Gastroesophageal sphincter (tissue), 4 donors: ENCODE measurements at regions not wholly inside any gene's neighbourhood (a gene's known extent, or its start where the extent isn't known, plus 50 kb on each side); places are given as distances from the start of the nearest gene placed in this dataset.

Experiments used
- ATAC-seq: fragments of 150-250 bp; one replicate; pipeline ENCODE4 v1.9.1; 2016; ENCODE audit warnings: mild to moderate bottlenecking, moderate library complexity
- H3K27ac ChIP-seq, 4 donors: fragments of 200-600 bp; sonication (generic) in 3 of 4; 1 replicate in 3 of 4; 2 replicates in 1 of 4; pipeline ENCODE4 v1.5.1; 2016 to 2019
- H3K27me3 ChIP-seq: fragments of 200-600 bp; sonication (generic); one replicate; pipeline ENCODE4 v1.5.1; 2019
- H3K36me3 ChIP-seq, 2 donors: fragments of 200-600 bp; sonication (generic); one replicate each; pipeline ENCODE4 v1.5.1; 2019; ENCODE audit warnings: control low read depth in 1 of 2
- H3K4me1 ChIP-seq, 3 donors: fragments of 200-600 bp; sonication (generic); 1 replicate in 2 of 3; 2 replicates in 1 of 3; pipeline ENCODE4 v1.5.1; 2016 to 2019; ENCODE audit warnings: control low read depth in 2 of 3
- H3K4me3 ChIP-seq, 2 donors: fragments of 200-600 bp; sonication (generic); one replicate each; pipeline ENCODE4 v1.5.1; 2019; ENCODE audit warnings: mild to moderate bottlenecking in 1 of 2, moderate library complexity in 1 of 2
- H3K9me3 ChIP-seq, 3 donors: fragments of 200-600 bp; sonication (generic); one replicate each; pipeline ENCODE4 v1.5.1; 2017 to 2019; ENCODE audit warnings: control low read depth in 2 of 3
- EP300 ChIP-seq: sonication (generic); formaldehyde crosslinking; IDR thresholded peaks from one replicate; pipeline ENCODE4 v1.6.1; 2017; ENCODE audit warnings: antibody characterized with exemption, mild to moderate bottlenecking
- POLR2A ChIP-seq, 2 donors: fragments of 450-650 bp; IDR thresholded peaks; one replicate each; pipeline ENCODE4 v1.6.1; 2017; ENCODE audit warnings: antibody characterized with exemption in 2 of 2, mild to moderate bottlenecking in 2 of 2, moderate library complexity in 1 of 2
- POLR2AphosphoS5 ChIP-seq: sonication (generic); formaldehyde crosslinking; IDR thresholded peaks from one replicate; pipeline ENCODE4 v1.6.1; 2017; ENCODE audit warnings: antibody characterized with exemption
- WGBS, 2 donors: methylation state at CpG; one replicate each; pipeline ENCODE4 v1.1.5; 2018; ENCODE audit warnings: low coverage in 1 of 2; 5-methylcytosine and 5-hydroxymethylcytosine counted together
- small RNA-seq, 4 donors: library from RNA; depleted of rRNA; stranded (forward); fragments of <200 nt; gene quantifications; one replicate each; pipeline ENCODE3, GENCODE V24; 2016
- TF ChIP-seq, protein P1 (sequence below), 4 experiments: fragments of 200-600 bp in 2 of 4; fragments of 450-650 bp in 2 of 4; sonication (generic) in 1 of 4; IDR thresholded peaks; one replicate each; pipeline ENCODE4 v1.5.1; 2017 to 2019; ENCODE audit warnings: antibody characterized with exemption in 4 of 4, mild to moderate bottlenecking in 2 of 4, moderate library complexity in 2 of 4

DNA sequence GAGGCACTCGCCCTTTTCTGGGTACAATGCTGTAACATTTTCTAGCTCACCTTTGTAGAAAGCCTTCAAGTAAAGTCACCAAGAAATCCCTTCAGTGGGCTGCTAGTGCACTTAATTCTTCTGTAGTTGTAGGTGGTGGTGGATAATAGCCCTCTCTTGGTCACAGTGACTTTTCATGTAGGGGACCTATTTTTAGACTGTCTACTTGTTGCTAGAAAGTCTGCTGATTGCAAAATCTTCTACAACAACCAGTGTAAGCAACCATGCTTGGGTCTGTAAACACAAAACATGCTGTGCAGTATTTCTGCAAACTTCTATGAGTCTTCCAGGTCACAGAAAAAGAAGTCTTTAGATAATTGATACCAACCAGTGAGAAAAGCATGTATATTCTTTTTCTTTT, 55.6 kb downstream of the PBDC1 start:
- H3K4me3 ChIP-seq = no peak overlapping the region
- ATAC-seq = no peak
- H3K4me1 ChIP-seq = no peaks in the 10 kb centered on the region
- H3K27me3 ChIP-seq = no peaks in the 10 kb centered on the region
- TF ChIP-seq POLR2AphosphoS5 (no peak), EP300 (no peak), POLR2A (IDR thresholded peaks at IDR 0.05) (no peak)
- TF ChIP-seq, protein P1, sequence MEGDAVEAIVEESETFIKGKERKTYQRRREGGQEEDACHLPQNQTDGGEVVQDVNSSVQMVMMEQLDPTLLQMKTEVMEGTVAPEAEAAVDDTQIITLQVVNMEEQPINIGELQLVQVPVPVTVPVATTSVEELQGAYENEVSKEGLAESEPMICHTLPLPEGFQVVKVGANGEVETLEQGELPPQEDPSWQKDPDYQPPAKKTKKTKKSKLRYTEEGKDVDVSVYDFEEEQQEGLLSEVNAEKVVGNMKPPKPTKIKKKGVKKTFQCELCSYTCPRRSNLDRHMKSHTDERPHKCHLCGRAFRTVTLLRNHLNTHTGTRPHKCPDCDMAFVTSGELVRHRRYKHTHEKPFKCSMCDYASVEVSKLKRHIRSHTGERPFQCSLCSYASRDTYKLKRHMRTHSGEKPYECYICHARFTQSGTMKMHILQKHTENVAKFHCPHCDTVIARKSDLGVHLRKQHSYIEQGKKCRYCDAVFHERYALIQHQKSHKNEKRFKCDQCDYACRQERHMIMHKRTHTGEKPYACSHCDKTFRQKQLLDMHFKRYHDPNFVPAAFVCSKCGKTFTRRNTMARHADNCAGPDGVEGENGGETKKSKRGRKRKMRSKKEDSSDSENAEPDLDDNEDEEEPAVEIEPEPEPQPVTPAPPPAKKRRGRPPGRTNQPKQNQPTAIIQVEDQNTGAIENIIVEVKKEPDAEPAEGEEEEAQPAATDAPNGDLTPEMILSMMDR (IDR thresholded peaks at IDR 0.05) = no peak
- no peaks in the 10 kb centered on the region for H3K9me3 ChIP-seq
- no CpG with 5 or more reads among the region's 1 CpG for WGBS, 2 donors
- H3K27ac ChIP-seq = no peak overlapping the region
- H3K36me3 ChIP-seq = no peaks in the 10 kb centered on the region

DNA sequence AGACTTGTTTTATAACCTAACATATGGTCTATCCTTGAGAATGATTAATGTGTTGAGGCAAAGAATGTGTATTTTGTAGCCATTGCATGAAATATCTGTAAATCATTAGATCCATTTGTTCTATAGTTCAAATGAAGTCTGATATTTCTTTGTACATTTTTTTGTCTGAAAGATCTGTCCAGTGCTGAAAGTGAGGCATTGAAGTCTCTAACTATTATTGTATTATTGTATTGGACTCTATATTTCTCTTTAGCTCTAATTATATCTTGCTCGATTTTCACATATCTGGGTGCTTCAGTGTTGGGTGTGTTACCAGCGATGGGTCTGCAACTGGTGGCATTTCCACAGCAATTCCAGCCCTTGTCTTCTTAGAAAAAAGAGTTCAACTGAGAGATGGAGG, 76.0 kb downstream of the PBDC1 start:
- H3K27ac ChIP-seq = no peak overlapping the region
- TF ChIP-seq EP300 = no peak
- TF ChIP-seq, protein P1 (IDR thresholded peaks at IDR 0.05) = no peak
- TF ChIP-seq POLR2AphosphoS5 = no peak
- TF ChIP-seq POLR2A (IDR thresholded peaks at IDR 0.05) = no peak
- 70% methylated on average over 2 of the region's 2 CpGs; no CpG with 5 or more reads in 1 of the 2 donors for WGBS, 2 donors

DNA sequence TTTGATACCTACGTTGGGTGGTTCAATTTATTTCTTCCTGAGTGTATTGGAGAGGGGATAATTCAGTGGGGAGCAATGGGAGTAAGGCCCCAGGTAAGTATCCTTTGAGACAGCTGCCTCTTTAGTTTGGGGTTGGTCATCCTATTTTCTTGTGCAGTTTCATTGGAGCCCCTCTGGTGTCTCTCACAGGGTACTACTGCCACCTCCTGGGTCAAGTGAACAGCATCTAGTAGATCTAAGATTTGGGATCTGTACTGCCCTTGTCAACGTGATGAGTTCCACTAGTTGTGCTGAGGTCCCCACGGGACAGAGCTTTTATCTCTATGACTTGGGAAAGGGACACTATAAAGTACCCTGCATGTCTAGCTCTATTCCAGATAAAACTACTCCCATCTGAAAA, 80.6 kb downstream of the PBDC1 start:
- Histone ChIP-seq H3K4me1 (no peaks in the 10 kb centered on the region), H3K4me3 (no peak overlapping the region), H3K9me3 (no peaks in the 10 kb centered on the region), H3K27me3 (no peaks in the 10 kb centered on the region), H3K27ac (no peak overlapping the region), H3K36me3 (no peaks in the 10 kb centered on the region)
- ATAC-seq = peak; percentile 63
- TF ChIP-seq POLR2A (IDR thresholded peaks at IDR 0.05) = no peak
- TF ChIP-seq, protein P1 (IDR thresholded peaks at IDR 0.05) = peak in 3 of 4 experiments; percentile 31 to 53 (median 39)
- WGBS, 2 donors = no CpG with 5 or more reads among the region's 3 CpGs

More for the DNA sequence above, 76.0 kb downstream of the PBDC1 start:
- Histone ChIP-seq H3K4me1 (no peaks in the 10 kb centered on the region), H3K36me3 (no peaks in the 10 kb centered on the region), H3K9me3 (no peaks in the 10 kb centered on the region), H3K4me3 (no peak overlapping the region), H3K27me3 (no peaks in the 10 kb centered on the region)
- no peak for ATAC-seq

GRCh38 chrX:76279007-76279406, 106.1 kb downstream of the PBDC1 start:
- H3K27me3 ChIP-seq = no peaks in the 10 kb centered on the region
- TF ChIP-seq POLR2AphosphoS5 = no peak
- TF ChIP-seq, protein P1 (IDR thresholded peaks at IDR 0.05) = peak in 3 of 4 experiments; percentile 29 to 60 (median 33)
- no peaks in the 10 kb centered on the region for H3K36me3 ChIP-seq
- no peaks in the 10 kb centered on the region for H3K9me3 ChIP-seq
- H3K4me1 ChIP-seq = no peaks in the 10 kb centered on the region
- no peak overlapping the region for H3K4me3 ChIP-seq
- no peak overlapping the region for H3K27ac ChIP-seq
- no peak for ATAC-seq

Small RNA genes lying in the stretch of these regions (small RNA-seq; reads per million reads assigned to genes)
- gene RNU6-867P = 0 reads per million in 4 donors
